OCI-LY7 (cell line): ENCODE measurements at regions not wholly inside any gene's neighbourhood (a gene's known extent, or its start where the extent isn't known, plus 50 kb on each side); places are given as distances from the start of the nearest gene placed in this dataset.

Experiments used
- BruUV-seq: library from RNA; stranded (reverse); fragments of 400-500 nt; replicated peaks from 2 replicates; lab custom pipeline; 2021; lab: Mats Ljungman, UMichigan
- CTCF ChIA-PET: fragments of 300-600 bp; sonication (Branson Sonifier 250); formaldehyde crosslinking; loops from one replicate; lab custom pipeline; 2022; ENCODE audit warnings: antibody characterized with exemption; ENCODE audit not compliant: unreplicated experiment; lab: Charles Lee
- POLR2A ChIA-PET: fragments of 300-600 bp; sonication (Branson Sonifier 250); formaldehyde crosslinking; loops from one replicate; lab custom pipeline; 2022; ENCODE audit warnings: antibody characterized with exemption; lab: Charles Lee
- DNase-seq: peaks from one replicate; pipeline ENCODE4 v3.0.0-alpha.2; 2015; ENCODE audit warnings: low spot score
- H2AFZ ChIP-seq: fragments of 200-600 bp; sonication (generic), shearing (Covaris generic); 2 replicates; pipeline ENCODE4 v1.6.1; 2014; ENCODE audit warnings: mild to moderate bottlenecking, antibody characterized with exemption, low read length, moderate library complexity
- H3K27ac ChIP-seq: fragments of 200-600 bp; sonication (generic); 2 replicates; pipeline ENCODE4 v1.5.1; 2014; ENCODE audit warnings: mixed run types, low read depth, mild to moderate bottlenecking, moderate library complexity, low read length, inconsistent platforms; ENCODE audit not compliant: poor library complexity, severe bottlenecking
- H3K36me3 ChIP-seq: fragments of 200-600 bp; sonication (generic); 2 replicates; pipeline ENCODE4 v1.6.1; 2014; ENCODE audit warnings: mild to moderate bottlenecking, antibody characterized with exemption, low read length, moderate library complexity, mixed read lengths; ENCODE audit not compliant: insufficient read depth
- H3K4me1 ChIP-seq: fragments of 200-600 bp; sonication (generic); 2 replicates; pipeline ENCODE4 v1.5.1; 2014; ENCODE audit warnings: mild to moderate bottlenecking, low read length; ENCODE audit not compliant: insufficient read depth, poor library complexity, severe bottlenecking
- H3K4me2 ChIP-seq: fragments of 200-600 bp; sonication (generic); 2 replicates; pipeline ENCODE4 v1.6.1; 2014; ENCODE audit warnings: mild to moderate bottlenecking, low read length
- H3K4me3 ChIP-seq: fragments of 200-600 bp; sonication (generic); 2 replicates; pipeline ENCODE4 v1.5.1; 2014; ENCODE audit warnings: mild to moderate bottlenecking, low read depth, low read length; ENCODE audit not compliant: poor library complexity, severe bottlenecking
- H3K79me2 ChIP-seq: fragments of 200-600 bp; sonication (generic); 2 replicates; pipeline ENCODE4 v1.6.1; 2016; ENCODE audit warnings: low read depth, mild to moderate bottlenecking, low read length, moderate library complexity, mixed read lengths; ENCODE audit not compliant: insufficient read depth
- H3K9me2 ChIP-seq: fragments of 200-600 bp; sonication (generic); 2 replicates; pipeline ENCODE4 v1.6.1; 2016; ENCODE audit warnings: mild to moderate bottlenecking, low read length, mixed read lengths; ENCODE audit not compliant: insufficient read depth
- H3K9me3 ChIP-seq: fragments of 200-600 bp; sonication (generic); 2 replicates; pipeline ENCODE4 v1.6.1; 2014; ENCODE audit warnings: mild to moderate bottlenecking, mixed run types, low read length, mixed read lengths
- H4K20me1 ChIP-seq: fragments of 200-600 bp; sonication (generic); 2 replicates; pipeline ENCODE4 v1.6.1; 2014; ENCODE audit warnings: mild to moderate bottlenecking, antibody characterized with exemption, low read length, moderate library complexity, mixed read lengths; ENCODE audit not compliant: insufficient read depth
- EZH2phosphoT487 ChIP-seq: fragments of 200-600 bp; sonication (generic); IDR thresholded peaks from 2 replicates; pipeline ENCODE4 v1.6.1; 2018; ENCODE audit warnings: low read depth, borderline replicate concordance, mild to moderate bottlenecking, mixed run types, antibody characterized with exemption, low read length, moderate library complexity, mixed read lengths
- intact Hi-C: fragments of 100-400 bp; cut with micrococcal nuclease; formaldehyde crosslinking; loops from one replicate; pipeline ENCODE4 v1.10.0; 2022; ENCODE audit not compliant: unreplicated experiment
- TF ChIP-seq, protein P1 (sequence below): fragments of 200-600 bp; sonication (generic); conservative IDR thresholded peaks from 2 replicates; pipeline ENCODE4 v1.5.1; 2014; ENCODE audit warnings: mild to moderate bottlenecking, antibody characterized with exemption, low read length, moderate library complexity, mixed read lengths

DNA sequence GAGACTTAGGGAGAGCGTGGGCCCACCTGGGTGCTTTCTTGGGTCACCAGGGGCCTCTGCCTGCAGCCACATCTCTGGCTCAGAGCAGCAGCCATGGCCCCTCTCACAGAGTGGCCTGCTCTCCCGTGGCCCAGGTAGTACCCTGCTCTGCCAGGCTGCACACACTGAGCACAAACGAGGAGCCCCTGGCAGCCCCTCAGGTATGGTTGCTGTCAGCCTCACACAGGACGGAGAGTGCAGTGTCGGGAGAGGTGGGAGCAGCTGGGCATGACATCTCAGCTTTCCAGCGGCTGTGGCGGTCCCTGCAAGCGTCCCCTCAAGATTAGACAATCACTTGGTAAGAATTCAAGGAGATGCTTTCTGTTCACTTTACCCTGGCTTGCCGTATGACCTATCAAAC, 137.0 kb upstream of the IRX4 start:
- ChIA-PET POLR2A (no interaction called here), CTCF (no interaction called here)
- no peak for DNase-seq
- TF ChIP-seq, protein P1, sequence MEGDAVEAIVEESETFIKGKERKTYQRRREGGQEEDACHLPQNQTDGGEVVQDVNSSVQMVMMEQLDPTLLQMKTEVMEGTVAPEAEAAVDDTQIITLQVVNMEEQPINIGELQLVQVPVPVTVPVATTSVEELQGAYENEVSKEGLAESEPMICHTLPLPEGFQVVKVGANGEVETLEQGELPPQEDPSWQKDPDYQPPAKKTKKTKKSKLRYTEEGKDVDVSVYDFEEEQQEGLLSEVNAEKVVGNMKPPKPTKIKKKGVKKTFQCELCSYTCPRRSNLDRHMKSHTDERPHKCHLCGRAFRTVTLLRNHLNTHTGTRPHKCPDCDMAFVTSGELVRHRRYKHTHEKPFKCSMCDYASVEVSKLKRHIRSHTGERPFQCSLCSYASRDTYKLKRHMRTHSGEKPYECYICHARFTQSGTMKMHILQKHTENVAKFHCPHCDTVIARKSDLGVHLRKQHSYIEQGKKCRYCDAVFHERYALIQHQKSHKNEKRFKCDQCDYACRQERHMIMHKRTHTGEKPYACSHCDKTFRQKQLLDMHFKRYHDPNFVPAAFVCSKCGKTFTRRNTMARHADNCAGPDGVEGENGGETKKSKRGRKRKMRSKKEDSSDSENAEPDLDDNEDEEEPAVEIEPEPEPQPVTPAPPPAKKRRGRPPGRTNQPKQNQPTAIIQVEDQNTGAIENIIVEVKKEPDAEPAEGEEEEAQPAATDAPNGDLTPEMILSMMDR: no peak
- no peak for TF ChIP-seq EZH2phosphoT487
- no peaks in the 10 kb centered on the region for H3K4me1 ChIP-seq
- H3K36me3 ChIP-seq: no peaks in the 10 kb centered on the region
- H3K79me2 ChIP-seq: no peaks in the 10 kb centered on the region
- H3K9me3 ChIP-seq: no peaks in the 10 kb centered on the region
- H4K20me1 ChIP-seq: no peaks in the 10 kb centered on the region
- H3K27ac ChIP-seq: no peak overlapping the region
- BruUV-seq: no TSS peak
- no peaks in the 10 kb centered on the region for H3K9me2 ChIP-seq
- H2AFZ ChIP-seq: no peak overlapping the region
- no peak overlapping the region for H3K4me3 ChIP-seq
- H3K4me2 ChIP-seq: no peak overlapping the region
- intact Hi-C loops: no loop called here

DNA sequence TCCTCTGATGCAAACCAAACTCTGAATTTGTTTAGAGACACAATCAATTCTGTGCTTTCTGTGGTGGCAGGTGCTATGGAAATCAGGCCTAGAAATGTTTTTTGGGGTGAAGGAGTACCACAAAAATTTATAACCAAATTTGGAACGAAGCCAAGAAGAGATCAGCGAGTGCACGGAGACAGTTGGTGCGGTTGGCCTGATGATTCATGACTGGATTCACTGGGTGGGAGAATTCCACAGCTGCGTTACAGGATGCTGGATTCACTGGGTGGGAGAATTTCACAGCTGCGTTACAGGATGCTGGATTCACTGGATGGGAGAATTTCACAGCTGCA, 135.6 kb upstream of the IRX4 start:
- no peaks in the 10 kb centered on the region for H3K9me2 ChIP-seq
- intact Hi-C loops: no loop called here
- CTCF ChIA-PET: no interaction called here
- H4K20me1 ChIP-seq: no peaks in the 10 kb centered on the region
- POLR2A ChIA-PET: interaction anchor here (0.7 kb wide), 1 partner anchor 42 kb away, joined by 3 read pairs; no protein-coding TSS in a partner anchor
- H3K4me1 ChIP-seq: no peaks in the 10 kb centered on the region
- no peaks in the 10 kb centered on the region for H3K9me3 ChIP-seq
- H3K4me3 ChIP-seq: no peak overlapping the region
- no peak overlapping the region for H3K27ac ChIP-seq
- DNase-seq: no peak
- H3K36me3 ChIP-seq: no peaks in the 10 kb centered on the region
- H3K79me2 ChIP-seq: no peaks in the 10 kb centered on the region
- TF ChIP-seq EZH2phosphoT487: no peak
- H2AFZ ChIP-seq: no peak overlapping the region
- H3K4me2 ChIP-seq: no peak overlapping the region
- BruUV-seq: no TSS peak

DNA sequence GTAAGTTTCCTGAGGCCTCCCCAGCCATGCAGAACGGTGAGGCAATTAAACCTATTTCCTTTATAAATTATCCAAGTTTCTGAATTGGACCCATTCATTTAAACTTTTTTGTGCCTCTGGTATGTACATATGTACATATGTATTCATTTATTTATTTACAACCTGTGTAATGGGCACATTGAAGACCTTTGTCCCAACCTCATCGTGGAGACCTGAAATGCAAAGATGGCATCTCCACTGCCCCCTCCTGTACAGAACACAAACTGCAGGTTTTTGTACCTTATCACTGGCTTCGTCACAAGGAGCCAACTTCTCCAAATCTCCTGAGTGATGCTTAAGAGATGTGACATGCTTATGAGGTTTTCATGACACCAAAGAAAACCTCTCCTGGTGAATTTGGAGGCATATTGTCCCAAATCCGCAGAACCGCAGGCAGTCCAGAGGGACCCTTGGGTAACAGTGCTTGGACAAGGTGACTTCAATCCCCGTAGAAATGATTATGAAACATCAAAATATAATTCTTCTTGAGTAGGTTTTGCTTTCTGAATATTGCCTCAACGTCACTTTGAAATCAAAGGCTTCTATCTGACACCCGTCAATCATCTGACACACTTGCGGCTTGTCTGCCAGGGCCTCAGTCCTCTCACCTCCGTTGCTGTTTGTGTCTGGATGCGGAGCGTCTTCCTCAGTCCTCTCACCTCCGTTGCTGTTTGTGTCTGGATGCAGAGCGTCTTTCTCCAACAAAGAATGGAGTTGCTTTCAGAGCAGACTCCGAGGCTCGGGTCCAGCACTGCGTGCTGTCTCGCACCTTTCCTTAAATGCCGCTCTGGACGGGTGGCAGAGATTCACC, 135.0 kb upstream of the IRX4 start:
- CTCF ChIA-PET: no interaction called here
- BruUV-seq: no TSS peak

More for the DNA sequence above, 135.0 kb upstream of the IRX4 start:
- H3K9me3 ChIP-seq: no peaks in the 10 kb centered on the region
- no peak for TF ChIP-seq EZH2phosphoT487
- TF ChIP-seq, protein P1: peak; percentile 83
- peak; percentile 46 for DNase-seq
- H3K9me2 ChIP-seq: no peaks in the 10 kb centered on the region
- H3K79me2 ChIP-seq: no peaks in the 10 kb centered on the region
- H3K27ac ChIP-seq: no peak overlapping the region
- no peak overlapping the region for H3K4me3 ChIP-seq
- H3K4me1 ChIP-seq: no peaks in the 10 kb centered on the region
- intact Hi-C loops: loop anchor here (1.0 kb wide), 2 partner anchors 254 to 280 kb away; no protein-coding TSS in a partner anchor
- POLR2A ChIA-PET: interaction anchor here (0.7 kb wide), 1 partner anchor 41 kb away, joined by 3 read pairs; no protein-coding TSS in a partner anchor
- no peak overlapping the region for H2AFZ ChIP-seq
- H3K36me3 ChIP-seq: no peaks in the 10 kb centered on the region
- no peak overlapping the region for H3K4me2 ChIP-seq
- no peaks in the 10 kb centered on the region for H4K20me1 ChIP-seq
